H1 (cell line): ENCODE measurements at regions not wholly inside any gene's neighbourhood (a gene's known extent, or its start where the extent isn't known, plus 50 kb on each side); places are given as distances from the start of the nearest gene placed in this dataset.

Source experiments
- YY1 ChIP-seq: IDR thresholded peaks from 2 replicates; pipeline ENCODE4 v1.6.1; 2011; ENCODE audit warnings: low read depth, mild to moderate bottlenecking, low read length
- TF ChIP-seq, protein P1 (sequence below): IDR thresholded peaks from 2 replicates; pipeline ENCODE4 v1.6.1; 2012; ENCODE audit warnings: inconsistent platforms

DNA sequence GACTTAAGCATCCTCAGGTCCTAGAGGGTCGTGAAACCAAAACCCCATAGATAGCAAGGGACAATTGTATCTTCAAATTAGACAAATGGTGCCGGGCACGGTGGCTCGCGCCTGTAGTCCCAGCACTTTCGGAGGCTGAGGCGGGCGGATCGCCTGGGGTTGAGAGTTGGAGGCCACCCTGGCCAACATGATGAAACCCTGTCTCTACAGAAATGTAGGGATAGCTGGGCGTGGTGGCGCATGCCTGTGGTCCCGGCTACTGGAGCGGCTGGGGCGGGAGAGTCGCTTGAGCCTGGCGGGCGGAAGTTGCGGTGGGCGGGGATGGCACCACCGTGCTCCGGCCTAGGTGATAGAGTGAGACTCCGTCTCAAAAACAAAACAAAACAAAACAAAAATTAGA is 780.6 kb downstream of the BRINP3 start (continued):
- no peak for TF ChIP-seq YY1
- TF ChIP-seq, protein P1, sequence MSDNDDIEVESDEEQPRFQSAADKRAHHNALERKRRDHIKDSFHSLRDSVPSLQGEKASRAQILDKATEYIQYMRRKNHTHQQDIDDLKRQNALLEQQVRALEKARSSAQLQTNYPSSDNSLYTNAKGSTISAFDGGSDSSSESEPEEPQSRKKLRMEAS, result no peak
